ENCODE measurements at regions not wholly inside any gene's neighbourhood (a gene's known extent, or its start where the extent isn't known, plus 50 kb on each side); places are given as distances from the start of the nearest gene placed in this dataset.
"Not testable (repeated sequence)": the region's sequence is repeated elsewhere in the genome, so short reads cannot be mapped to it uniquely, and the experiment has no call there.

- DNase-seq = no peak
- CTCF ChIA-PET = no interaction called here
Observed at GRCh38 chr3:34676436-34676835, 878.0 kb downstream of the PDCD6IP start.

GRCh38 chr3:34678575-34678974 is 880.1 kb downstream of the PDCD6IP start:
- Histone ChIP-seq H3K4me3 (ENCODE audit: control insufficient read depth in 1 of 7, extremely low read depth in 1 of 7, insufficient read depth in 4 of 7, low read depth in 2 of 7, low read length in 6 of 7) (no peak overlapping the region), H3K36me3 (ENCODE audit: control insufficient read depth in 4 of 4, insufficient read depth in 4 of 4, low read length in 3 of 4) (no peaks in the 10 kb centered on the region), H3K27me3 (replicated peaks in 2 of 5; ENCODE audit: control insufficient read depth in 4 of 5, insufficient read depth in 5 of 5, low read length in 4 of 5) (no peaks in the 10 kb centered on the region), H3K27ac (ENCODE audit: insufficient read depth in 1 of 2, low read depth in 1 of 2, low read length in 2 of 2, poor library complexity in 1 of 2, severe bottlenecking in 2 of 2) (no peak overlapping the region), H3K4me1 (ENCODE audit: control extremely low read depth in 1 of 4, control insufficient read depth in 4 of 4, insufficient read depth in 4 of 4, low read length in 3 of 4) (no peaks in the 10 kb centered on the region), H3K9me3 (ENCODE audit: control extremely low read depth in 1 of 5, control insufficient read depth in 4 of 5, insufficient read depth in 2 of 5, low read depth in 1 of 5, low read length in 4 of 5) (peaks cover 0 to 4% (median 0%) of the 10 kb centered on the region in 5 experiments)
- DNase-seq = no peak
- POLR2A ChIA-PET = no interaction called here
- CTCF ChIA-PET = interaction anchor here (1.7 kb wide), 1 partner anchor 763 kb away, joined by 4 read pairs; no protein-coding TSS in a partner anchor

More at GRCh38 chr3:34676436-34676835, 878.0 kb downstream of the PDCD6IP start:
- no peaks in the 10 kb centered on the region for H3K27me3 ChIP-seq (replicated peaks in 2 of 5; ENCODE audit: control insufficient read depth in 4 of 5, insufficient read depth in 5 of 5, low read length in 4 of 5)
- H3K4me1 ChIP-seq (ENCODE audit: control extremely low read depth in 1 of 4, control insufficient read depth in 4 of 4, insufficient read depth in 4 of 4, low read length in 3 of 4) = no peaks in the 10 kb centered on the region
- POLR2A ChIA-PET = no interaction called here
- H3K36me3 ChIP-seq (ENCODE audit: control insufficient read depth in 4 of 4, insufficient read depth in 4 of 4, low read length in 3 of 4) = no peaks in the 10 kb centered on the region
- WGBS (ENCODE audit: insufficient coverage) = 100% methylated on average over 3 of the region's 3 CpGs
- peaks cover 0 to 4% (median 0%) of the 10 kb centered on the region in 5 experiments for H3K9me3 ChIP-seq (ENCODE audit: control extremely low read depth in 1 of 5, control insufficient read depth in 4 of 5, insufficient read depth in 2 of 5, low read depth in 1 of 5, low read length in 4 of 5)
- H3K4me3 ChIP-seq (ENCODE audit: control insufficient read depth in 1 of 7, extremely low read depth in 1 of 7, insufficient read depth in 4 of 7, low read depth in 2 of 7, low read length in 6 of 7) = no peak overlapping the region
- H3K27ac ChIP-seq (ENCODE audit: insufficient read depth in 1 of 2, low read depth in 1 of 2, low read length in 2 of 2, poor library complexity in 1 of 2, severe bottlenecking in 2 of 2) = no peak overlapping the region

GRCh38 chr3:34679055-34679454 is 880.6 kb downstream of the PDCD6IP start:
- H3K27me3 ChIP-seq (replicated peaks in 2 of 5; ENCODE audit: control insufficient read depth in 4 of 5, insufficient read depth in 5 of 5, low read length in 4 of 5); H3K27ac ChIP-seq (ENCODE audit: insufficient read depth in 1 of 2, low read depth in 1 of 2, low read length in 2 of 2, poor library complexity in 1 of 2, severe bottlenecking in 2 of 2); CTCF ChIA-PET; H3K9me3 ChIP-seq (ENCODE audit: control extremely low read depth in 1 of 5, control insufficient read depth in 4 of 5, insufficient read depth in 2 of 5, low read depth in 1 of 5, low read length in 4 of 5); POLR2A ChIA-PET; H3K36me3 ChIP-seq (ENCODE audit: control insufficient read depth in 4 of 4, insufficient read depth in 4 of 4, low read length in 3 of 4); H3K4me1 ChIP-seq (ENCODE audit: control extremely low read depth in 1 of 4, control insufficient read depth in 4 of 4, insufficient read depth in 4 of 4, low read length in 3 of 4); H3K4me3 ChIP-seq (ENCODE audit: control insufficient read depth in 1 of 7, extremely low read depth in 1 of 7, insufficient read depth in 4 of 7, low read depth in 2 of 7, low read length in 6 of 7): not testable (repeated sequence)
- DNase-seq = peak in 1 of 3 donors; percentile 22
- WGBS (ENCODE audit: insufficient coverage) = no CpG with 5 or more reads among the region's 1 CpG

- H3K9me3 ChIP-seq (ENCODE audit: control extremely low read depth in 1 of 5, control insufficient read depth in 4 of 5, insufficient read depth in 2 of 5, low read depth in 1 of 5, low read length in 4 of 5) = peaks cover 0 to 4% (median 0%) of the 10 kb centered on the region in 5 experiments
- 49% methylated on average over 4 of the region's 4 CpGs for WGBS (ENCODE audit: insufficient coverage)
- POLR2A ChIA-PET = no interaction called here
- H3K27ac ChIP-seq (ENCODE audit: insufficient read depth in 1 of 2, low read depth in 1 of 2, low read length in 2 of 2, poor library complexity in 1 of 2, severe bottlenecking in 2 of 2) = no peak overlapping the region
- H3K4me1 ChIP-seq (ENCODE audit: control extremely low read depth in 1 of 4, control insufficient read depth in 4 of 4, insufficient read depth in 4 of 4, low read length in 3 of 4) = no peaks in the 10 kb centered on the region
- no peaks in the 10 kb centered on the region for H3K27me3 ChIP-seq (replicated peaks in 2 of 5; ENCODE audit: control insufficient read depth in 4 of 5, insufficient read depth in 5 of 5, low read length in 4 of 5)
- CTCF ChIA-PET = interaction anchor here (0.6 to 5.0 kb wide), 14 partner anchors 9 to 862 kb away, joined by 3 to 52 read pairs (median 4); no protein-coding TSS in a partner anchor
- peak; percentile 42 to 70 (median 66) for DNase-seq
- no peak overlapping the region for H3K4me3 ChIP-seq (ENCODE audit: control insufficient read depth in 1 of 7, extremely low read depth in 1 of 7, insufficient read depth in 4 of 7, low read depth in 2 of 7, low read length in 6 of 7)
- H3K36me3 ChIP-seq (ENCODE audit: control insufficient read depth in 4 of 4, insufficient read depth in 4 of 4, low read length in 3 of 4) = no peaks in the 10 kb centered on the region
Observed at GRCh38 chr3:34683851-34684250, 885.4 kb downstream of the PDCD6IP start.

- Histone ChIP-seq H3K4me3 (ENCODE audit: control insufficient read depth in 1 of 7, extremely low read depth in 1 of 7, insufficient read depth in 4 of 7, low read depth in 2 of 7, low read length in 6 of 7) (no peak overlapping the region), H3K36me3 (ENCODE audit: control insufficient read depth in 4 of 4, insufficient read depth in 4 of 4, low read length in 3 of 4) (no peaks in the 10 kb centered on the region), H3K9me3 (ENCODE audit: control extremely low read depth in 1 of 5, control insufficient read depth in 4 of 5, insufficient read depth in 2 of 5, low read depth in 1 of 5, low read length in 4 of 5) (no peaks in the 10 kb centered on the region), H3K4me1 (ENCODE audit: control extremely low read depth in 1 of 4, control insufficient read depth in 4 of 4, insufficient read depth in 4 of 4, low read length in 3 of 4) (no peaks in the 10 kb centered on the region), H3K27ac (ENCODE audit: insufficient read depth in 1 of 2, low read depth in 1 of 2, low read length in 2 of 2, poor library complexity in 1 of 2, severe bottlenecking in 2 of 2) (no peak overlapping the region), H3K27me3 (replicated peaks in 2 of 5; ENCODE audit: control insufficient read depth in 4 of 5, insufficient read depth in 5 of 5, low read length in 4 of 5) (no peaks in the 10 kb centered on the region)
- POLR2A ChIA-PET = no interaction called here
- DNase-seq = no peak
- CTCF ChIA-PET = interaction anchor here (0.9 to 1.8 kb wide), 5 partner anchors 707 to 808 kb away, joined by 3 to 7 read pairs (median 4); no protein-coding TSS in a partner anchor
- no CpG with 5 or more reads among the region's 1 CpG for WGBS (ENCODE audit: insufficient coverage)
Observed at GRCh38 chr3:34686541-34686940, 888.1 kb downstream of the PDCD6IP start.

GRCh38 chr3:34687671-34688070 is 889.2 kb downstream of the PDCD6IP start:
- Histone ChIP-seq H3K27me3 (replicated peaks in 2 of 5; ENCODE audit: control insufficient read depth in 4 of 5, insufficient read depth in 5 of 5, low read length in 4 of 5) (no peaks in the 10 kb centered on the region), H3K9me3 (ENCODE audit: control extremely low read depth in 1 of 5, control insufficient read depth in 4 of 5, insufficient read depth in 2 of 5, low read depth in 1 of 5, low read length in 4 of 5) (no peaks in the 10 kb centered on the region), H3K36me3 (ENCODE audit: control insufficient read depth in 4 of 4, insufficient read depth in 4 of 4, low read length in 3 of 4) (no peaks in the 10 kb centered on the region), H3K4me3 (ENCODE audit: control insufficient read depth in 1 of 7, extremely low read depth in 1 of 7, insufficient read depth in 4 of 7, low read depth in 2 of 7, low read length in 6 of 7) (no peak overlapping the region), H3K27ac (ENCODE audit: insufficient read depth in 1 of 2, low read depth in 1 of 2, low read length in 2 of 2, poor library complexity in 1 of 2, severe bottlenecking in 2 of 2) (no peak overlapping the region), H3K4me1 (ENCODE audit: control extremely low read depth in 1 of 4, control insufficient read depth in 4 of 4, insufficient read depth in 4 of 4, low read length in 3 of 4) (no peaks in the 10 kb centered on the region)
- 100% methylated on average over 1 of the region's 1 CpG for WGBS (ENCODE audit: insufficient coverage)
- CTCF ChIA-PET = interaction anchor here (0.9 to 1.8 kb wide), 2 partner anchors 427 to 772 kb away, joined by 3 to 4 read pairs; no protein-coding TSS in a partner anchor
- DNase-seq = no peak
- POLR2A ChIA-PET = no interaction called here

GRCh38 chr3:34696831-34697230 is 898.4 kb downstream of the PDCD6IP start:
- DNase-seq = no peak
- ChIA-PET CTCF (no interaction called here), POLR2A (no interaction called here)
- Histone ChIP-seq H3K4me1 (ENCODE audit: control extremely low read depth in 1 of 4, control insufficient read depth in 4 of 4, insufficient read depth in 4 of 4, low read length in 3 of 4) (no peaks in the 10 kb centered on the region), H3K9me3 (ENCODE audit: control extremely low read depth in 1 of 5, control insufficient read depth in 4 of 5, insufficient read depth in 2 of 5, low read depth in 1 of 5, low read length in 4 of 5) (peaks cover 0 to 14% (median 2%) of the 10 kb centered on the region in 5 experiments), H3K27ac (ENCODE audit: insufficient read depth in 1 of 2, low read depth in 1 of 2, low read length in 2 of 2, poor library complexity in 1 of 2, severe bottlenecking in 2 of 2) (no peak overlapping the region), H3K27me3 (replicated peaks in 2 of 5; ENCODE audit: control insufficient read depth in 4 of 5, insufficient read depth in 5 of 5, low read length in 4 of 5) (no peaks in the 10 kb centered on the region), H3K4me3 (ENCODE audit: control insufficient read depth in 1 of 7, extremely low read depth in 1 of 7, insufficient read depth in 4 of 7, low read depth in 2 of 7, low read length in 6 of 7) (no peak overlapping the region), H3K36me3 (ENCODE audit: control insufficient read depth in 4 of 4, insufficient read depth in 4 of 4, low read length in 3 of 4) (no peaks in the 10 kb centered on the region)
- WGBS (ENCODE audit: insufficient coverage) = 100% methylated on average over 1 of the region's 4 CpGs
